Neural cell (in vitro differentiated cells): ENCODE measurements at regions not wholly inside any gene's neighbourhood (a gene's known extent, or its start where the extent isn't known, plus 50 kb on each side); places are given as distances from the start of the nearest gene placed in this dataset.

Experiments used
- H2AFZ ChIP-seq: fragments of 200-600, 300-800 bp; sonication (generic), shearing (Covaris generic); 2 replicates; pipeline ENCODE4 v1.6.0; 2014; ENCODE audit warnings: low read depth, mild to moderate bottlenecking, antibody characterized with exemption, low read length, moderate library complexity
- H3F3A ChIP-seq: fragments of 200-600 bp; shearing (Covaris generic); 2 replicates; pipeline ENCODE4 v1.6.1; 2016; ENCODE audit warnings: mild to moderate bottlenecking, moderate library complexity, mixed read lengths, antibody characterized with exemption, low read length; ENCODE audit not compliant: insufficient read depth, poor library complexity, severe bottlenecking
- H3K27ac ChIP-seq: fragments of 200-600, 300-800 bp; sonication (generic), shearing (Covaris generic); 2 replicates; pipeline ENCODE4 v1.5.1; 2014; ENCODE audit warnings: mild to moderate bottlenecking, low read length, moderate library complexity
- H3K27me3 ChIP-seq: fragments of 300-800, 200-600 bp; sonication (generic), shearing (Covaris generic); 2 replicates; pipeline ENCODE4 v1.6.0; 2014; ENCODE audit warnings: mild to moderate bottlenecking, low read depth, low read length, moderate library complexity; ENCODE audit not compliant: insufficient read depth
- H3K36me3 ChIP-seq: fragments of 300-800, 200-600 bp; sonication (generic), shearing (Covaris generic); 2 replicates; pipeline ENCODE4 v1.5.1; 2014; ENCODE audit warnings: mild to moderate bottlenecking, antibody characterized with exemption, low read length, moderate library complexity; ENCODE audit not compliant: insufficient read depth
- H3K4me2 ChIP-seq: fragments of 300-800, 200-600 bp; sonication (generic), shearing (Covaris generic); 2 replicates; pipeline ENCODE4 v1.6.0; 2014; ENCODE audit warnings: mild to moderate bottlenecking, low read length
- H3K4me3 ChIP-seq: fragments of 300-800, 200-600 bp; sonication (generic), shearing (Covaris generic); 2 replicates; pipeline ENCODE4 v1.5.1; 2014; ENCODE audit warnings: mild to moderate bottlenecking, low read length, moderate library complexity
- H3K79me2 ChIP-seq: fragments of 200-600 bp; shearing (Covaris generic); replicated peaks from 2 replicates; pipeline ENCODE4 v1.6.0; 2014; ENCODE audit warnings: mild to moderate bottlenecking, low read length, moderate library complexity; ENCODE audit not compliant: insufficient read depth
- H3K9ac ChIP-seq: fragments of 300-800, 200-600 bp; sonication (generic), shearing (Covaris generic); 2 replicates; pipeline ENCODE4 v1.6.1; 2016; ENCODE audit warnings: mild to moderate bottlenecking, low read length, mixed read lengths
- H3K9me2 ChIP-seq: fragments of 200-600 bp; shearing (Covaris generic); 2 replicates; pipeline ENCODE4 v1.6.1; 2016; ENCODE audit warnings: mild to moderate bottlenecking, low read length, mixed read lengths; ENCODE audit not compliant: insufficient read depth
- H3K9me3 ChIP-seq: fragments of 200-600, 300-800 bp; sonication (generic), shearing (Covaris generic); 2 replicates; pipeline ENCODE4 v1.6.1; 2016; ENCODE audit warnings: mild to moderate bottlenecking, mixed run types, low read length, moderate library complexity, mixed read lengths
- H4K20me1 ChIP-seq: fragments of 200-600 bp; shearing (Covaris generic); 2 replicates; pipeline ENCODE4 v1.6.1; 2016; ENCODE audit warnings: mild to moderate bottlenecking, mixed run types; ENCODE audit not compliant: insufficient read depth
- EP300 ChIP-seq: fragments of 450-650 bp; conservative IDR thresholded peaks from 2 replicates; pipeline ENCODE4 v1.6.1; 2014; ENCODE audit warnings: antibody characterized with exemption, mild to moderate bottlenecking, moderate library complexity; ENCODE audit not compliant: poor library complexity, severe bottlenecking
- EZH2 ChIP-seq: fragments of 200-600, 300-800 bp; shearing (Covaris generic), sonication (generic); IDR thresholded peaks from 2 replicates; pipeline ENCODE4 v1.6.1; 2014; ENCODE audit warnings: antibody characterized with exemption, low read length, borderline replicate concordance, mild to moderate bottlenecking; ENCODE audit not compliant: insufficient read depth, poor library complexity, severe bottlenecking
- MXI1 ChIP-seq: fragments of 450-650 bp; conservative IDR thresholded peaks from 2 replicates; pipeline ENCODE4 v1.6.1; 2014; ENCODE audit warnings: antibody characterized with exemption, mild to moderate bottlenecking; ENCODE audit not compliant: poor library complexity, severe bottlenecking
- POLR2AphosphoS5 ChIP-seq: IDR thresholded peaks from 2 replicates; pipeline ENCODE4 v1.6.1; 2012
- RAD21 ChIP-seq: fragments of 450-650 bp; conservative IDR thresholded peaks from 2 replicates; pipeline ENCODE4 v1.6.1; 2014; ENCODE audit warnings: antibody characterized with exemption, mild to moderate bottlenecking, moderate library complexity
- SMC3 ChIP-seq: fragments of 450-650 bp; conservative IDR thresholded peaks from 2 replicates; pipeline ENCODE4 v1.6.1; 2014; ENCODE audit warnings: antibody characterized with exemption, mild to moderate bottlenecking, moderate library complexity; ENCODE audit not compliant: poor library complexity
- TAF1 ChIP-seq: IDR thresholded peaks from 2 replicates; pipeline ENCODE4 v1.6.1; 2012; ENCODE audit warnings: low read depth
- TF ChIP-seq, protein P1 (sequence below): IDR thresholded peaks from 2 replicates; pipeline ENCODE4 v1.6.1; 2012; ENCODE audit warnings: borderline replicate concordance
- TF ChIP-seq, protein P2 (sequence below): fragments of 450-650 bp; IDR thresholded peaks from 2 replicates; pipeline ENCODE4 v1.5.1; 2014; ENCODE audit warnings: antibody characterized with exemption, mild to moderate bottlenecking, moderate library complexity; ENCODE audit not compliant: poor library complexity, severe bottlenecking

DNA sequence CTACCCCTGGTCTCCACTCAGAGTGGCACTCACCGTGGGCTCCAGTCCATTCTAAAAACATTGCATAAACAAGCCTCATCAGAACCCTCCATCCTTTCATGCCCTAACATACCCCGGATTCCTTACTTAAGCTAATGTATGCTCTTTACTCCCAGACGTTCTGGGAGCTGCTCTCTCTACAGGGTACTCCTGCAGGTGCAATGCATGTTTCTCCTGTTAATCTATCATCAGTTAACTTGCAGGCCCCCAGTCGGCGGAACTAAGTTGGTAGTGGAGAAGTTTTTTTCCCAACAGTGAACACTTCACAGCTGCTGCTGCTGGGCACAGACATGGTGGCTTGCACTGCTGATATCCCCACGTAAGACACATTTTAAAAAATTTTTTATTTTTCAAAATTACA, 161.6 kb upstream of the FAT1 start:
- H3K27me3 ChIP-seq = no peaks in the 10 kb centered on the region
- no peaks in the 10 kb centered on the region for H3K9me2 ChIP-seq
- no peaks in the 10 kb centered on the region for H3K9me3 ChIP-seq
- no peak overlapping the region for H2AFZ ChIP-seq
- no peak overlapping the region for H3K4me2 ChIP-seq
- no peak overlapping the region for H3K4me3 ChIP-seq
- no peaks in the 10 kb centered on the region for H4K20me1 ChIP-seq
- no peak overlapping the region for H3K9ac ChIP-seq
- no peaks in the 10 kb centered on the region for H3F3A ChIP-seq
- H3K79me2 ChIP-seq = peaks cover 21% of the 10 kb centered on the region
- no peak overlapping the region for H3K27ac ChIP-seq
- no peaks in the 10 kb centered on the region for H3K36me3 ChIP-seq
- TF ChIP-seq, protein P1, sequence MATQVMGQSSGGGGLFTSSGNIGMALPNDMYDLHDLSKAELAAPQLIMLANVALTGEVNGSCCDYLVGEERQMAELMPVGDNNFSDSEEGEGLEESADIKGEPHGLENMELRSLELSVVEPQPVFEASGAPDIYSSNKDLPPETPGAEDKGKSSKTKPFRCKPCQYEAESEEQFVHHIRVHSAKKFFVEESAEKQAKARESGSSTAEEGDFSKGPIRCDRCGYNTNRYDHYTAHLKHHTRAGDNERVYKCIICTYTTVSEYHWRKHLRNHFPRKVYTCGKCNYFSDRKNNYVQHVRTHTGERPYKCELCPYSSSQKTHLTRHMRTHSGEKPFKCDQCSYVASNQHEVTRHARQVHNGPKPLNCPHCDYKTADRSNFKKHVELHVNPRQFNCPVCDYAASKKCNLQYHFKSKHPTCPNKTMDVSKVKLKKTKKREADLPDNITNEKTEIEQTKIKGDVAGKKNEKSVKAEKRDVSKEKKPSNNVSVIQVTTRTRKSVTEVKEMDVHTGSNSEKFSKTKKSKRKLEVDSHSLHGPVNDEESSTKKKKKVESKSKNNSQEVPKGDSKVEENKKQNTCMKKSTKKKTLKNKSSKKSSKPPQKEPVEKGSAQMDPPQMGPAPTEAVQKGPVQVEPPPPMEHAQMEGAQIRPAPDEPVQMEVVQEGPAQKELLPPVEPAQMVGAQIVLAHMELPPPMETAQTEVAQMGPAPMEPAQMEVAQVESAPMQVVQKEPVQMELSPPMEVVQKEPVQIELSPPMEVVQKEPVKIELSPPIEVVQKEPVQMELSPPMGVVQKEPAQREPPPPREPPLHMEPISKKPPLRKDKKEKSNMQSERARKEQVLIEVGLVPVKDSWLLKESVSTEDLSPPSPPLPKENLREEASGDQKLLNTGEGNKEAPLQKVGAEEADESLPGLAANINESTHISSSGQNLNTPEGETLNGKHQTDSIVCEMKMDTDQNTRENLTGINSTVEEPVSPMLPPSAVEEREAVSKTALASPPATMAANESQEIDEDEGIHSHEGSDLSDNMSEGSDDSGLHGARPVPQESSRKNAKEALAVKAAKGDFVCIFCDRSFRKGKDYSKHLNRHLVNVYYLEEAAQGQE = no peak
- TF ChIP-seq TAF1 (no peak), EP300 (no peak), SMC3 (no peak), POLR2AphosphoS5 (no peak)

DNA sequence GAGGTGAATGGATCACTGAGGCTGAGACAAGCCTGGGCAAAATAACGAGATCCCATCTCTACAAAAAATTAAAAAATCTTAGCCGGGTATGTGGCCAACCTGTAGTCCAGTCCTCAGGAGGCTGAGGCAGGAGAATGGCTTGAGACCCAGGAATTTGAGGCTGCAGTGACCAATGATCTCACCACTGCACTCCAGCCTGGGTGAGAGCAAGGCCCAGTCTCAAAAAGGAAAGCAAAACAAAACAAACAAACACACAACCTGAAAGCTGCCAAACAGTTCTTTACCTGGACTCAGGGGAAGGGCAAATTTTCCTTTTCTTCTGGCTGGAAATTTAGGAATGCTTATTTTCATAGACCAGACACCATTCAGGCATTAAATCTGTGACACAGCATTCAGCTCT, 163.1 kb upstream of the FAT1 start:
- TF ChIP-seq EP300 = no peak
- TF ChIP-seq RAD21 = no peak
- TF ChIP-seq POLR2AphosphoS5 = no peak
- TF ChIP-seq, protein P1 = no peak
- TF ChIP-seq TAF1 = no peak
- no peak for TF ChIP-seq MXI1
- TF ChIP-seq, protein P2, sequence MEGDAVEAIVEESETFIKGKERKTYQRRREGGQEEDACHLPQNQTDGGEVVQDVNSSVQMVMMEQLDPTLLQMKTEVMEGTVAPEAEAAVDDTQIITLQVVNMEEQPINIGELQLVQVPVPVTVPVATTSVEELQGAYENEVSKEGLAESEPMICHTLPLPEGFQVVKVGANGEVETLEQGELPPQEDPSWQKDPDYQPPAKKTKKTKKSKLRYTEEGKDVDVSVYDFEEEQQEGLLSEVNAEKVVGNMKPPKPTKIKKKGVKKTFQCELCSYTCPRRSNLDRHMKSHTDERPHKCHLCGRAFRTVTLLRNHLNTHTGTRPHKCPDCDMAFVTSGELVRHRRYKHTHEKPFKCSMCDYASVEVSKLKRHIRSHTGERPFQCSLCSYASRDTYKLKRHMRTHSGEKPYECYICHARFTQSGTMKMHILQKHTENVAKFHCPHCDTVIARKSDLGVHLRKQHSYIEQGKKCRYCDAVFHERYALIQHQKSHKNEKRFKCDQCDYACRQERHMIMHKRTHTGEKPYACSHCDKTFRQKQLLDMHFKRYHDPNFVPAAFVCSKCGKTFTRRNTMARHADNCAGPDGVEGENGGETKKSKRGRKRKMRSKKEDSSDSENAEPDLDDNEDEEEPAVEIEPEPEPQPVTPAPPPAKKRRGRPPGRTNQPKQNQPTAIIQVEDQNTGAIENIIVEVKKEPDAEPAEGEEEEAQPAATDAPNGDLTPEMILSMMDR = no peak
- TF ChIP-seq SMC3 = no peak
- TF ChIP-seq EZH2 = no peak
- peak overlapping the region; percentile 38 for H3K9ac ChIP-seq
- no peaks in the 10 kb centered on the region for H3F3A ChIP-seq
- no peaks in the 10 kb centered on the region for H3K9me2 ChIP-seq
- no peaks in the 10 kb centered on the region for H3K27me3 ChIP-seq
- H3K36me3 ChIP-seq = no peaks in the 10 kb centered on the region
- H3K9me3 ChIP-seq = no peaks in the 10 kb centered on the region
- H3K4me2 ChIP-seq = peak overlapping the region; percentile 71
- no peak overlapping the region for H2AFZ ChIP-seq
- peaks cover 21% of the 10 kb centered on the region for H3K79me2 ChIP-seq
- H4K20me1 ChIP-seq = no peaks in the 10 kb centered on the region
- H3K4me3 ChIP-seq = peak overlapping the region; percentile 67
- no peak overlapping the region for H3K27ac ChIP-seq
